ENCODE measurements at regions not wholly inside any gene's neighbourhood (a gene's known extent, or its start where the extent isn't known, plus 50 kb on each side); places are given as distances from the start of the nearest gene placed in this dataset.
"Not testable (repeated sequence)": the region's sequence is repeated elsewhere in the genome, so short reads cannot be mapped to it uniquely, and the experiment has no call there.

- no peaks in the 10 kb centered on the region for H3K36me3 ChIP-seq
- intact Hi-C loops (cut with DNase I; ENCODE audit: low total_unique reads): no loop called here
- TF ChIP-seq POLR2AphosphoS5 (IDR thresholded peaks at IDR 0.05): no peak
- TF ChIP-seq CTCF (IDR thresholded peaks at IDR 0.05): no peak
- no peak for TF ChIP-seq POLR2A (IDR thresholded peaks at IDR 0.05)
- H3K9me3 ChIP-seq: peaks cover 99 to 100% of the 10 kb centered on the region in 2 donors
- H3K27me3 ChIP-seq: no peaks in the 10 kb centered on the region
- DNase-seq (ENCODE audit: low spot score in 2 of 2): no peak
- no peak overlapping the region for H3K27ac ChIP-seq
- H3K4me1 ChIP-seq: no peaks in the 10 kb centered on the region
- no peak overlapping the region for H3K4me3 ChIP-seq
Measured at GRCh38 chr9:40909821-40910220, 218.7 kb downstream of the FOXD4L6 start.

- H3K36me3 ChIP-seq; H3K27me3 ChIP-seq; H3K27ac ChIP-seq; DNase-seq (ENCODE audit: low spot score in 2 of 2); H3K4me1 ChIP-seq; intact Hi-C loops (cut with DNase I; ENCODE audit: low total_unique reads); H3K4me3 ChIP-seq: not testable (repeated sequence)
- H3K9me3 ChIP-seq: peaks cover 99 to 100% of the 10 kb centered on the region in 2 donors
Measured at GRCh38 chr9:40909111-40909510, 219.4 kb downstream of the FOXD4L6 start.

- H3K27ac ChIP-seq: no peak overlapping the region
- H3K9me3 ChIP-seq: peaks cover 96 to 100% of the 10 kb centered on the region in 2 donors
- no peaks in the 10 kb centered on the region for H3K4me1 ChIP-seq
- no peak overlapping the region for H3K4me3 ChIP-seq
- intact Hi-C loops (cut with DNase I; ENCODE audit: low total_unique reads): no loop called here
- H3K36me3 ChIP-seq: no peaks in the 10 kb centered on the region
- no peak for TF ChIP-seq POLR2AphosphoS5 (IDR thresholded peaks at IDR 0.05)
- no peak for TF ChIP-seq POLR2A (IDR thresholded peaks at IDR 0.05)
- TF ChIP-seq CTCF (IDR thresholded peaks at IDR 0.05): no peak
- H3K27me3 ChIP-seq: no peaks in the 10 kb centered on the region
- no peak for DNase-seq (ENCODE audit: low spot score in 2 of 2)
Measured at GRCh38 chr9:40907657-40908624, 220.5 kb downstream of the FOXD4L6 start.

GRCh38 chr9:40906879-40907278, 221.6 kb downstream of the FOXD4L6 start:
- H3K36me3 ChIP-seq; DNase-seq (ENCODE audit: low spot score in 2 of 2); H3K4me1 ChIP-seq; H3K4me3 ChIP-seq; intact Hi-C loops (cut with DNase I; ENCODE audit: low total_unique reads); H3K27me3 ChIP-seq; H3K27ac ChIP-seq: not testable (repeated sequence)
- H3K9me3 ChIP-seq: peaks cover 92 to 100% of the 10 kb centered on the region in 2 donors

- H3K36me3 ChIP-seq; DNase-seq (ENCODE audit: low spot score in 2 of 2); H3K27ac ChIP-seq; H3K4me3 ChIP-seq; intact Hi-C loops (cut with DNase I; ENCODE audit: low total_unique reads); H3K4me1 ChIP-seq; H3K27me3 ChIP-seq: not testable (repeated sequence)
- H3K9me3 ChIP-seq: peaks cover 96 to 100% of the 10 kb centered on the region in 2 donors
Measured at GRCh38 chr9:40892315-40892714, 236.2 kb downstream of the FOXD4L6 start.

- intact Hi-C loops (cut with DNase I; ENCODE audit: low total_unique reads); H3K27ac ChIP-seq; H3K4me1 ChIP-seq; H3K27me3 ChIP-seq; DNase-seq (ENCODE audit: low spot score in 2 of 2); H3K36me3 ChIP-seq; H3K4me3 ChIP-seq: not testable (repeated sequence)
- peaks cover 98 to 100% of the 10 kb centered on the region in 2 donors for H3K9me3 ChIP-seq
Measured at GRCh38 chr9:40885858-40886257, 242.6 kb downstream of the FOXD4L6 start.

GRCh38 chr9:40884902-40885490, 243.5 kb downstream of the FOXD4L6 start:
- DNase-seq (ENCODE audit: low spot score in 2 of 2); intact Hi-C loops (cut with DNase I; ENCODE audit: low total_unique reads): not testable (repeated sequence)
- H3K9me3 ChIP-seq: peaks cover 98 to 100% of the 10 kb centered on the region in 2 donors

More at GRCh38 chr9:40884902-40885490, 243.5 kb downstream of the FOXD4L6 start:
- H3K36me3 ChIP-seq, H3K27ac ChIP-seq, H3K4me3 ChIP-seq, H3K27me3 ChIP-seq, H3K4me1 ChIP-seq: not testable (repeated sequence)

Data from breast epithelium (tissue), 4 donors.